Adrenal gland (tissue), 5 donors: ENCODE measurements at regions not wholly inside any gene's neighbourhood (a gene's known extent, or its start where the extent isn't known, plus 50 kb on each side); places are given as distances from the start of the nearest gene placed in this dataset.

Experiments
- CTCF ChIP-seq, 6 experiments: fragments of 450-650 bp in 4 of 6; fragments of 200-600 bp in 2 of 6; sonication (generic) in 1 of 6; IDR thresholded peaks; 1 replicate in 5 of 6; 2 replicates in 1 of 6; pipeline versions ENCODE4 v1.5.1 to v1.8.0; 2016 to 2021; ENCODE audit warnings: antibody characterized with exemption in 6 of 6, mild to moderate bottlenecking in 2 of 6, moderate library complexity in 1 of 6
- POLR2A ChIP-seq, 2 donors: fragments of 450-650 bp; IDR thresholded peaks; one replicate each; pipeline ENCODE4 v1.6.1; 2017; ENCODE audit warnings: antibody characterized with exemption in 2 of 2, mild to moderate bottlenecking in 2 of 2, moderate library complexity in 1 of 2
- donor health status: DM: no; HTN: no; CAD: no.

DNA sequence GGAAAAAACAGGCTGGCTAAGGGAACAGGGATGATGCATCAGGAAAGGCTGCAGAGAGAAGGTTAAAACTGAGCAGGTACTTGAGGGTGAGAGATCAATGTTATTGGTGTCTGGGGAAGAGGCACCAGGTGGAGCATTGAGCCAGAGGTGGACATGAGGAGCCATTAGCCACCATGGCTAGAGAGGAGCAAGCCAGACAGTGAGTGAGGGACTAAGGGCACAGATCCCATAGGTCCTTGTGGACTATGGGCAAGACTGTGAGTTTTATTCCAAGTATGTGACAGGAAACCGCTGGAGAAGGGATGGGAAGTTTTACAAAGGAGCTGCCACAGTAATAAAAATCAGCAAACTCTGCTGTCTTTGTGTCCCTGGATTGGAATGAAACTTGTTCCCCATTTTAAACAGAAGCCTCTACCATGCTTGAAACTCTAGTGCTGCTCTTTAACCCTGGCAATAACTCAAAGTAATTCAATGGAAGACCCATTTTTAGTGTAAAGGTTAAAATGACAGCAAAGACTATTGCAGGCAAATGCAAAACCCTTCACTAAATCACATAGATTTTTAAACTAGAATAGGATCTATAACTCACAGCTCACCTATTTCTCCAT, 349.8 kb downstream of the ENC1 start:
- TF ChIP-seq CTCF (IDR thresholded peaks at IDR 0.05) (no peak), POLR2A (IDR thresholded peaks at IDR 0.05) (no peak)
